HT-29 (cell line): ENCODE measurements at regions not wholly inside any gene's neighbourhood (a gene's known extent, or its start where the extent isn't known, plus 50 kb on each side); places are given as distances from the start of the nearest gene placed in this dataset.
"Not testable (repeated sequence)": the region's sequence is repeated elsewhere in the genome, so short reads cannot be mapped to it uniquely, and the experiment has no call there.

Source experiments
- DNase-seq: peaks from one replicate; pipeline ENCODE4 v3.0.0-alpha.2; 2015; ENCODE audit warnings: low spot score

DNA sequence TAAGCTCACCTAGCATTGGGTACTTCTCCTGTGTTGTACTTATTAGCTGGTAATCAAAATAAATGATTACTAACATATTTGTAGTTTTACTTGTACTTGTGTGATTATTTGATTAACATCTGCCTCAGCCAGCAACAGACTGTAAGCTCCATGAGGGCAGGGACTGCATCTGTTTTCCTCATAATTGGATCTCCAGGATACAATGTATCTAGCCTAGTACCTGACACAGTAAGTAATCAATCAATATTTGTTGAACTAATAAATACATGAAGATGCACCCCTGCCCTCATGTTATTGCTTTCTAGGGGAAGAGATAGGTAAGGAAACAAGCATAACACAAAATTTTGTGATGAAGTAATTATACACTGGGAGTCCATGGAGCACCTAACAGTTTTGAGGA, 101.5 kb downstream of the TENT5C start:
- DNase-seq: no peak

DNA sequence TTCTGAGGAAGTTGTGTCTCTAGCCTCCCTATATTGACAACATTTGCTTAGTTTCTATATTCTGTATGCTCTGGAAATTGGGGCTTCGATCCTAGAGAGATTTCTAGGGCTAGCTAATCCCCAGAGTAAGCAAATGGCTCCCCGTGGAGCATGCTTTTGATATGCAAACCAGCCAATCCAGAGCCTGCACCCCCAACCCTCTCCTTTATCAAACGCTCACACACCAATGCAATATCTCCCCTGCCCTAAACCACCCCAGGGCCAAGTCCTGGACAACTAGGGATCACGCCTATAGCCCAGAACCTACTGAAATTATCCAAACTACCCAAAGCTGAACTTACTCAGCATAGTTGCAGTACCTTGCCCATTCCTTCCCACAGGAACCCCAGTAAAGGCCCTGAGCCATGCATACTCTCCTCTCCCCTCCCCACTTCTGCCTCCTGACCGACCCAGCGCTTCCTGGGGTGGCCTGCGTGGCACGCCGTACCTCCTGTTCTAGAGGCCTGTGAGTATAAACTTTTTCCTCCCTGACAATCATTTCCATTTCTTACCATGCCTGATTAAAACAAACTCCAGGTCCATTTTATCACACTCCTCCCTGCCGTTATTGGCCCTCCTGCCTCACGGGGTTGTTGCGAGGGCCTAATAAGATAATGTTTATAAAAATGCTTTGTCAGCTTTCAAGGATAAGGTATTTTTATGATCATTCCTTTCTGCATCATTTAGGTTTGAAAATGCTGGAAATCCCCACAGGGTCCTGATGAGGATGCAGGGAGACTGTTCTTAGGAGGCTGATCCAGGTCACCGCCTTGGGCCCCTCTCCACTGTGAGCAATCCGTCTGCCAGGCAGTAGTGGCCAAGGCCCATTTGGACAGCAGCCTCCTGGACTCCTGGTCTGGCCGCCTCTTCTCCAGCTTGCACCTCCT, 102.7 kb downstream of the TENT5C start:
- DNase-seq: no peak

DNA sequence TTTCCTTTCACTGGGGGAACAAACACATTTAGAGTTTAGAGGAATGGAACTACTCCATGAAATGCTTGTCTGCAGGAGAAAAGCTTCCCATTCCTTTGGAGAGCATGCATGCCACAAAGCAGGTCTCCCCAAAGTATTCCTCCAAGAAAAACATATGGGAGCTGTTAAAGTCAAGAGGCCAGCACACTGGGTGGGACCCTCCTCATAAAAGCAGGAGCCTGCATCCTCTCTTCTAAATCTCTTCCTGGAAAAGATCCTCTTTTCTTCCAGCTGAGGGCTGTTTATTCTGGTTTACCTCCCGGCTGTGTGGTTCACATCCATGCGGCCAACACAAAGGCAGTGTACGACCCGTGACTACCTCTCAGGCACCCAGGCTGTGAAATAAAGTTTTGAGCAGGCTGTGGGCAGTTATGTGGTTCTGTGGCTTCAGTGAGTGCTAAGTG, 103.4 kb downstream of the TENT5C start:
- no peak for DNase-seq

DNA sequence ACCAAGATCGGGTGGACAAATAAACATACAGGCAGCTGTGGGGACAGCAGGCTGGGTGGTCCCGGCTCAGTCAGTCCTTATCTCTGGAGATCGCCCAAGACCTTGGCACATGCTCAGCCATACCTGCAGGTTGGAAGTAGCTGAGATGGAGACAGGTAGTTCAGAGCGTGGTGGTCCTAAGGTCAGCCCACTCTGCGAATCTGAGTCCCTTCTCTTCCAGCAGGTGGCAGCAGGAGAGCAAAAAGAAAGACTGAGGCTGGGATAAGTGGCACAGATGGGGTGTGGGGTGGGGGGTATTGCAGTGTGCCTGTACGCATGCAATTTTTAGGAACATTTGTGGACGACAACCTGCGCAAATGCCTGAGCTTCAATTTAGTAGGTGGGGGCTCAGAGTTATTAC, 104.9 kb downstream of the TENT5C start:
- peak; percentile 11 for DNase-seq

DNA sequence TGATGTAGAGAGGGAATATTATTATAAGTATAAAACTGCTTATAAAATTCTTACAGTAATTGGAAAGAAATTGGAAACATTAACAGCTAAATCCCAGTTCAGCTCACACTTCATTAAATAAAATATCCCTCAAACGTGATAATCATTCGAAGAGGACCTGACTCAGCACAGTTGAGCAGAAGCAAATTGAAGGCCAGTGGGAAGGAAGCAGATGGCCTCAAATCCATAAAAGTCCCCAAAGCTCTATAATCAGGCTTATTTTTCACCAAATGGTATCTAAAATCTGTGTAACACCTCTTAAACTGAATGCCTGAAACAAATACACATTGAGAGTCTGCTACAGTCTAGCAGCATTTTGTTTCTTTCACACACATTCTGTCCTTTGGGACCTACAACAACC, 106.8 kb downstream of the TENT5C start:
- no peak for DNase-seq

DNA sequence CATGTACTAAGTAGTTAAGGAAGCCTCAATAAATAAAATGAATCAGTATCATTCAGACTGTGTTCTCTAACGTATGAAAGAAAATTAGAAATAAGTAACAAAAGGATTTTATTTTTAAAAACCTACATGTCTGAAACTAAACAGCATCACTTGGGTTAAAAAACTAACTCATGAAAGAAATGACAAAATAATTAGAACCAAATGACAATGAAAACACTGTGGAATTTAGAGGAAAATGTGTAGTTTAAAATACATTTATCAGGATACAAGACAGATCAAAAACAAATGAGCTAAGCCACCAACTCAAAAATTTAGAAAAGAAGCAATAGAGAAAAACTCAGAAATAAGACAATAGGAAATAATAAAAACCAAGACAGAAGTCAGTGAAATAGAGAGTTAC, 108.7 kb downstream of the TENT5C start:
- DNase-seq: no peak

DNA sequence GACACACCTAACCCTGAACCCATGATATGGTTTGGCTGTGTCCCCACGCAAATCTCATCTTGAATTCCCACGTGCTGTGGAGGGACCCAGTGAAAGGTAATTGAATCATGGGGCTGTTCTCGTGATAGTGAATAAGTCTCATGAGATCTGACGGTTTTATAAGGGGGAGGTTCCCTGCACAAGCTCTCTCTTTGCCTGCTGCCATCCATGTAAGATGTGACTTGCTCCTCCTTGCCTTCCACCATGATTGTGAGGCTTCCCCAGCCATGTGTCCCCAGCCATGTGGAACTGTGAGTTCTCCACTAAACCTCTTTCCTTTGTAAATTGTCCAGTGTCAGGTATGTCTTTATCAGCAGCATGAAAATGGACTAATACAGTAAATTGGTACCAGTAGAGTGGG, 110.2 kb downstream of the TENT5C start:
- DNase-seq: not testable (repeated sequence)

DNA sequence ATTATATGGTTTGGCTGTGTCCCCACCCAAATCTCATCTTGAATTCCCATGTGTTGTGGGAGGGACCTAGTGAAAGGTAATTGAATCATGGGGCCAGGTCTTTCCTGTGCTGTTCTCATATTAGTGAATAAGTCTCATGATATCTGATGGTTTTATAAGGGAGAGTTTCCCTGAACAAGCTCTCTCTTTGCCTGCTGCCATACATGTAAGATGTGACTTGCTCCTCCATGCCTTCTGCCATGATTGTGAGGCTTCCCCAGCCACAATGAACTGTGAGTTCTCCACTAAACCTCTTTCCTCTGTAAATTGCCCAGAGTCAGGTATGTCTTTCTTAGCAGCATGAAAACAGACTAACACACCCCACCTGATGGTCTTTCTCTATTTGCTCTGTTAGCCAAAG, 112.1 kb downstream of the TENT5C start:
- DNase-seq: not testable (repeated sequence)

DNA sequence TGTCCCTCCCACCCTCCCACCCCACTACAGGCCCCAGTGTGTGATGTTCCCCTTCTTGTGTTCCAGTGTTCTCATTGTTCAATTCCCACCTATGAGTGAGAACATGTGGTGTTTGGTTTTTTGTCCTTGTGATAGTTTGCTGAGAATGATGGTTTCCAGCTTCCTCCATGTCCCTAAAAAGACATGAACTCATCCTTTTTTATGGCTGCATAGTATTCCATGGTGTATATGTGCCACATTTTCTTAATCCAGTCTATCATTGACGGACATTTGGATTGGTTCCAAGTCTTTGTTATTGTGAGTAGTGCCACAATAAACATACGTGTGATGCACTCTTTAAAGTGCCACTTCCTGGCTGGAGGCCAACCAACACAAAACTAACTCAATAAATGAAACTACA, 112.7 kb downstream of the TENT5C start:
- DNase-seq: not testable (repeated sequence)

DNA sequence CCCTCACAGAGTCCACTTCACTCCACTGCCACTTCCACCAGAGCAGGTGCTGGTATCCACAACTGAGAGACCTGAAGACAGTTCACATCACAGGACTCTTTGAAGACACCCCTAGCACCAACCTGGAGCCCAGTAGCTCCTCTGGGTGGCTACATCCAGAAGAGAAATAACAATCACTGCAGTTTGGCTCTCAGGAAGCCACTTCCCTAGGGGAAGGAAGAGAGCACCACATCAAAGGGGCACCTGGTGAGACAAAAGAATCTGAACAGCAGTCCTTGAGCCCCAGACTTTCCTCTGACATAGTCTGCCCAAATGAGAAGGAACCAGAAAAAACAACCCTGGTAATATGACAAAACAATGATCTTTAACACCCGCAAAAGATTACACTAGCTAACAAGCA, 113.2 kb downstream of the TENT5C start:
- no peak for DNase-seq

DNA sequence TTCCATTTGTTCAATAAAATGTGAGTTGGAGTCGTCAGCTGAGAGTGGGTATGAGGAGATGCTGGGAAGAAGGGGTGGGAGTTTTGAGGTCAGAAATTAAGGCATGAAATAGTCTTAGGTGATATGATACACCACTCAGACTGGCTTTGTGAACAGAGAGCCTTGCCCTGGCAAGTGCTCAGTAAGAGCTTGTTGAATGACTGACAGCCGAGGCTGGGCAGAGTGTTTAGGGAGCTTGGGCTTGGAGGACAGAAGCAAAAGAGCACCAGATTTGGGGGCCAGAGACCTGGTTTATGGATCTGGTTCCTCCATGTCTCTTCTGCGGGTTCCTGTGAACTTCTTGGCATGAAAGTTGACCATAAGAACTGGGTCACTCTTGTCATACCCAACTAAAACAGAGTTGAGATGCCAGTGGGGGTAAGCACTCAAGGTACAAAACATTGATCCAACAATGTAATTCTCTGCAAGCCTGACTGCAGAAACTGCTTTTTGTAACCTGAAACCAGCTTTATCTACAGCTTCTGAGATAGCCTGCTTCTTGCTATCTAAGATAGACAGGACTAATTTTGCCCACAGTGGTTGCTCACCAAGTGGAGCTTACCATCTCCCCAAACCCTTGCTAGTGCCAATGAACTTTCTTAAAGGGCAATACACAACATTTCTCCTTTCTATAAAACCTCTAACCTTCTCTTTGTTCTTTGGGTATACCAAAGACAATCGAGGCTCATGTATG, 126.4 kb downstream of the TENT5C start:
- no peak for DNase-seq

DNA sequence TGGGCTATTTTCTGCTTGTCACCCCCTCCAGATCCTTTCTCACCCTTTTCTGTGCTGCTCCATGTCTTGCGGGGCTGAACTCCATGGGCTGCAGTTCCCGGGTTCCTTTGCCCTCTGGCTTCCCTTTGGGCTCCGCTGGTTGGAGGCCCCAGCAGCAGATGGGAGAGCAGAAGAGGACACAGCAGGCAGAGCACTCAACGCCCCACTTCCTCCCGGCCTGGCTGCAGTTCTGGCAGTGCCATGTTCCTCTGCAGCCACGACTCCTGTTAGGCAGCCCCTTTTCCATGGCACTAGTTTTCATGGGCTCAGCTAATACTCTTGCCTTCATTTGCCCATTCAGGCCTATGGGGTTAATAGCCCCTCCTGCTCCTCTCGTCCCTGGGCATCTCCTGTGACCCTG, 127.1 kb downstream of the TENT5C start:
- DNase-seq: no peak

DNA sequence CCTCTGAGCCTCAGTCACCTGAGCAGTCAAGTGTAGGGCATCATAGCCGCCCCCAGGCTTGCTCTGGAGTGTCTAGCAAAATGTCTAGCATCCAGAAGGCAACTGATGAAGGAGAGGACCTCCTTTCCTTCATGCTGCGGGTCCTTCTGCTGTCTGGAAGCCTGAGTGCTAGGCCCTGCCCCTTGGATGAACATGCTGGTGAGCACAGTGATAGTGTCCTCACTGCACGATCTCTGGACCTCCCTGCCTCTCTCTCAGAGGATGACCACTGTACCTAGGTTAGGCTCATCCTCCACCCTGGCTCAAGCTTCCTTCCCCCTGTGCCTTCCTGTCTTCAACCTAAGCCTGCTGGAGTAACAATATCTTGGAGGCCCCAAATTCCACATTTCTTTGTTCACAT, 128.6 kb downstream of the TENT5C start:
- DNase-seq: no peak

DNA sequence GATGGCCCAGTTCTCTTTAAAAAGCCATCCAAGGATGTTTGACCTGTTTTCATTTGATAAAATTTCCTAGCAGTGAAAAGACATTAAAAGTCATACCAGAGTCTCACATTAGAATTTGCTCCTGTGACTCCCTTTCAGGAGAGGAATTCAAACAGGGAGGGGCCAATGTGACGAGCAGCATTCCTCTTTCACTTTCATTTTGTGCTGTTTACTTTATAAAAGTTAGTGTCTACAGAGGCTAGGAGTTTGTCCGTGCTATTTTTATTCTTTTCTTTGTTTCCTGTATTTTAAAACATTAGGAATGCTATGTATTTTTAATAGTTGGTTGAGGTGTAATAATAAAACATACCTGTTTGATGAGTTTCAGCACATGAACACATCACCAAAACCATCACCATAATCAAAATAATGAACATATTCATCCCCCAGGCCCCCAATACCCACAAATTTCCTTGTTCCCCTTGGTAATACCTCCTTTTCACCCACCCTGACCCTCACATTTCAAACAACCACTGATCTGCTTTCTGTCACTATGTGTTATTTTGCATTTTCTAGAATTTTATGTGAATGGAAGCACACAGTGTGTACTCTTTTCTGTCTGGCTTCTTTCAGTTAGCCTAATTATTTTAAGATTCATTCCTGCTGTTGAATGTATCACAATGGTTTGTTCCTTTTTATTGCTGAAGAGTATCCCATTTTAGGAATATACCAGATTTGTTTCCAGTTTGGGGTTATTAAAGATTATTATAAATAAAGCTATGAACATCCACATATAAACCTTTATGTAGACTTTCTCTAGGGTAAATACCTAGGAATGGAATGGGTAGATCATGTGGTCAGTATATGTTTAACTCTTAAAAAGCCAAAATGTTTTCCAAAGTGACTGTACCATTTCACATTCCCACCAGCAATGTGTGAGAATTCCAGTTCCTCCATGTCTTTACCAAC, 129.5 kb downstream of the TENT5C start:
- peak; percentile 20 for DNase-seq

DNA sequence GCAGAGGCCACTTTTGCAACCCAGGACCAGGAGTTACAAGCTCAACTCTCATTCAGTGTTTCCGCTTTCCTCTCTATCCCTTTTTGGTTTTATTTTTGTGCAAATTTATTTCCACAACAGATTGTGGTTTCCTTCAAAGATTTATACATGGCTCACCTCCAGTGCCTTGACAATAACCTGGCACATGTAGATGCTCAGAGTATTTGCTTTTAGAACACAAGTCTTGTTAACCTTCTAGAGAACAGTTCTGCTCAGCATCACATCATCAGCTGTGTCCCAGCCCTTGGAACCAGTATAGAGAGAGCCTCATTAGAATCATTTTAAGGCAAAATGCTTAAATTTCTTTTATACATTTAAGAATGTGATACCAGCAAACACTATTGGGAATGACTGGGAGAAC, 133.7 kb downstream of the TENT5C start:
- DNase-seq: no peak

DNA sequence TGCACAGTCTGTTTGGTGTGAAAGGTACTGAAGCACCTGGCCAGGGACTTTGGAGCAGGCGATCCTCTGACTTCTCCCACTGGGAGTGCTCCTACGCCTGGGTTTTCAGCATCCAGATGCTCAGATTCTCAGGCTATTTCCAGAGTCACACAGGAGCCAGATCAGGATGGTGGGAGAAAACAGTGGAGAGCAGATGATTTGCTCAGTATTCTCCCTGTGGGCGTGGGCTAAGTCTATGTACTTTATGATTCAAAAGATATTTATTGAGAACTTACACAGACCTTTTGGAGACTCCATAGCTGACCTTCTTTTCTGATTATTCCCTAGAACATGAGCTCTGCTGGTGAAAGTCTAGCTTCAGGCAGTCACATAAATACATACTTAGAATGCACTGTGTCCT, 134.6 kb downstream of the TENT5C start:
- no peak for DNase-seq

DNA sequence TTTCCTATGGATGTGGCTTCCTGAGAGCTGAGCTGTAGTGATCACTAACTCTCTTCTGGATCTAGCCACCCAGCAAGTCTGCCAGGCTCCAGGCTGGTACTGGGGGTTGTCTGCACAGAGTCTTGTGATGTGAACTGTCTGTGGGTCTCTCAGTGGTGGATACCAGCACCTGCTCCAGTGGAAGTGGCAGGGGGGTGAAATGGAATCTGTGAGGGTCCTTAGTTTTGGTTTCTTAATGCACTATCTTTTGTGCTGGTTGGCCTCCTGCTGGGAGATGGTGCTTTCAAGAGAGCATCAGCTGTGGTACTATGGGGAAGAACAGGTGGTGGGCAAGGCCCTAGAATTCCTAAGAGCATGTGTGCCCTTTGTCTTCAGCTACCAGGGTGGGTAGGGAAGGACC, 140.7 kb downstream of the TENT5C start:
- DNase-seq: not testable (repeated sequence)

DNA sequence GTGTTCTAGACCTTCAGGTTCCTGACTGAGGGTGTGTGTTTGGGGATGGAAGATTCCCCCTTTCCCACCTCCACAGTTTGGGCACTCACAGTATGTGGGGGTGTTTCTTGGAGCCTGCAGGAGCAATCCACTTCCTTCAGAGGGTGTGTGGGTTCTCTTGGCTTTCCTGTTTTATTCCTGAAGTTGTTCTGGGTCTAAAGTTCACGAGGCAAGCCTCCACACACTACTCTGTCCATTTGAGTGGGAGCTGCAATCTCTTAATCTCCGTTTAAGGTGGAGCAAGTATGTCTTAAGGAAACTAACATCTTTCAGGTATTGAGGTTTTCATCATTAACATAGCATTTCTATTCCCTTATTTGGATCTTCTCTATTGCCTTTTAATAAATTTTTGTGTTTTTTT, 141.8 kb downstream of the TENT5C start:
- DNase-seq: peak; percentile 10

DNA sequence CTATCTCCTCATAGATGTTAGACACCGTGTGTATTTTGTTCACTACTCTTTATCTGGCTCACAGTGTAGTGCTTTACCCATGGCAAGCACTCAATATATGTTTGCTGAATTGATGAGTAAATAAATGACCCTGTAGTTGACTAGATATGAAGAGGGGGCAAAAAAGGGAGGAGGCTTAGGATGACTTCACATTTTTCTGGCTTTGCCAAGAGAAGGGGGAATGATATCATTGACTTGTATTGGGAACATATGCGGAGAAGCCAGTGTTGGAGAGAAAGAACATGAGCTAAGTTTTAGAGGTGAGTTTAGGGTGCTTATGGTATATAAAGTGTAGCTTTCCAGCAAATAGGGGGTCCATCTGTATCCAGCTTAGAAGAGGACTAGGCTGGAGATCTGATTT, 145.5 kb downstream of the TENT5C start:
- DNase-seq: no peak

DNA sequence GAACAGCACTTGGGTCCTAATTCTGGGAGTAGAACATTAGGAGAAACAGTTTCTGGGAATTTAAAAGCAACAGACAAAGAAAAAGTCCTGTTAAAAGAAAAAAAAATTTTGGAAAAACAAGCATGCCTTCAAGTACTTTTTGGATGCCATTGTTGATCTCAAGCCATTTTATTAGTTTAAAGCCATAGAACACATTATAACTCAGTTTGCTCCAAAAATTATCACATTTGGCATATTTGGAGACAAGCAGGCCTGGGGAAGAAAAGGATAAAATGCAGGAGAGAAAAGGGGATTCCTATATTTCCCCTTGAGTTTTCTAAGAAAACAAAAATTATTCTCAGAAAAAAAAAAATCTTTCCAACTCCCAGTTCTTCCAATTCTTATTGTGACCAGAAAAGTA, 146.8 kb downstream of the TENT5C start:
- DNase-seq: no peak

DNA sequence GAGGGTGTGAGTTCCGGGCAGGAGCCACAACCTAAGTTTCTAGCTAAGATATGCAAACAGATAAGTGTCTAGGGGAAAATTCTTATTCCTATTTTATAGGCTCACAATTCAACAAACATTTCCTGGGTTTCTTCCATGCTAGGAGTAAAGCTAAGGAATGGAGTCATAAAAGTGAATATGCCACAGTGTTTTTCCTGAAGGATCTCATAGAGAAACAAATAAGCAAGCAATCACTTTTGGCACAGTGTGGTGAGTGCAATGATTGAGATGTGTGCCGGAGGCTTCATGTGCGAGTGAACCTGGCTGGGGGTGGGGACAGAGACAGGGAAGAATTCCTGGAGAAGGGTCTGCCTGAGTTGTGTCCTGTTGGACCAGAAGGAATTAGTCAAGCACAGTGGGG, 147.4 kb downstream of the TENT5C start:
- no peak for DNase-seq

DNA sequence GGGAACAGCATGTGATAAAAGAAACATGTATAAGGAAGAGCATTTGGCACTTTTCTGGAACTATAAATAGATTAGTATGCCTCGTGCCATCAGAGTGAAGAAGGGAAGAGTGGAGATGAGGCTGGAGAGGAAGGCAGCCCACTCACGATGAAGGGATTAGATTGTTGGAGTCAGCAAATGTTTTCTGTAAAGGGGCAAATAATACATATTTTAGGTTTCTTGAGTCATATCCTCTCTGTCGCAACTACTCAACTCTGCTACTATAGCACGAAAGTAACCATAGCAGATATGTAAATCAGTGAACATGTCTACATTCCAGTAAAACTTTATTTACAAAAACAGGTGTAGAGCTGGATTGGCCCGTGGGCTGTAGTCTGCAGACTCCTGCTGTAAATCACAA, 147.8 kb downstream of the TENT5C start:
- no peak for DNase-seq
